IMR-90 (cell line): ENCODE measurements at regions not wholly inside any gene's neighbourhood (a gene's known extent, or its start where the extent isn't known, plus 50 kb on each side); places are given as distances from the start of the nearest gene placed in this dataset.

ENCODE experiments used
- BHLHE40 ChIP-seq: fragments of 150-350 bp; IDR thresholded peaks from 2 replicates; pipeline ENCODE4 v1.6.1; 2016; ENCODE audit warnings: mild to moderate bottlenecking, low read depth, low read length
- CEBPB ChIP-seq: IDR thresholded peaks from 2 replicates; pipeline ENCODE4 v1.6.1; 2012; ENCODE audit warnings: low read depth, low read length, improper control_type of control experiment
- CHD1 ChIP-seq: IDR thresholded peaks from 2 replicates; pipeline ENCODE4 v1.6.1; 2012; ENCODE audit warnings: low read depth, low read length, improper control_type of control experiment
- CTCF ChIP-seq: conservative IDR thresholded peaks from 2 replicates; pipeline ENCODE4 v1.5.1; 2012; ENCODE audit warnings: mild to moderate bottlenecking, low read depth, low read length, improper control_type of control experiment
- ELK1 ChIP-seq: fragments of 150-350 bp; IDR thresholded peaks from 2 replicates; pipeline ENCODE4 v1.6.1; 2016; ENCODE audit warnings: low read depth, mild to moderate bottlenecking, low read length, moderate library complexity, borderline replicate concordance
- FOS ChIP-seq: fragments of 150-350 bp; IDR thresholded peaks from 2 replicates; pipeline ENCODE4 v1.6.1; 2016; ENCODE audit warnings: low read depth, low read length
- MAFK ChIP-seq: IDR thresholded peaks from 2 replicates; pipeline ENCODE4 v1.6.1; 2012; ENCODE audit warnings: low read depth, low read length, improper control_type of control experiment
- MXI1 ChIP-seq: IDR thresholded peaks from 2 replicates; pipeline ENCODE4 v1.6.1; 2012; ENCODE audit warnings: low read depth, mild to moderate bottlenecking, low read length, moderate library complexity, borderline replicate concordance
- POLR2A ChIP-seq: IDR thresholded peaks from 2 replicates; pipeline ENCODE4 v1.6.1; 2012; ENCODE audit warnings: mild to moderate bottlenecking, low read depth, low read length
- RAD21 ChIP-seq: IDR thresholded peaks from 2 replicates; pipeline ENCODE4 v1.6.1; 2012; ENCODE audit warnings: low read length, improper control_type of control experiment
- RCOR1 ChIP-seq: IDR thresholded peaks from 2 replicates; pipeline ENCODE4 v1.6.1; 2012; ENCODE audit warnings: mild to moderate bottlenecking, low read length, improper control_type of control experiment; ENCODE audit not compliant: insufficient replicate concordance
- RFX5 ChIP-seq: IDR thresholded peaks from 2 replicates; pipeline ENCODE4 v1.8.0; 2012; ENCODE audit warnings: low read depth, mild to moderate bottlenecking, low read length, moderate library complexity
- SMC3 ChIP-seq: fragments of 150-350 bp; IDR thresholded peaks from 2 replicates; pipeline ENCODE4 v1.6.1; 2016; ENCODE audit warnings: low read depth, mild to moderate bottlenecking, antibody characterized with exemption, low read length, moderate library complexity
- USF2 ChIP-seq: fragments of 150-350 bp; IDR thresholded peaks from 2 replicates; pipeline ENCODE4 v1.6.1; 2017; ENCODE audit warnings: mild to moderate bottlenecking, antibody characterized with exemption, low read length, low read depth

- no peak for TF ChIP-seq RAD21
- TF ChIP-seq CTCF, result no peak
- no peak for TF ChIP-seq POLR2A
- TF ChIP-seq MAFK, result no peak
- TF ChIP-seq BHLHE40, result no peak
- no peak for TF ChIP-seq SMC3
- no peak for TF ChIP-seq USF2
- TF ChIP-seq CHD1, result no peak
- TF ChIP-seq RFX5, result no peak
- TF ChIP-seq CEBPB, result no peak
- TF ChIP-seq RCOR1, result no peak
- TF ChIP-seq ELK1, result no peak
- TF ChIP-seq MXI1, result no peak
- no peak for TF ChIP-seq FOS
These were observed 151.5 kb downstream of the TEX36 start for GRCh38 chr10:125531465-125531864.
